Lower leg skin (tissue), 3 donors: ENCODE measurements at regions not wholly inside any gene's neighbourhood (a gene's known extent, or its start where the extent isn't known, plus 50 kb on each side); places are given as distances from the start of the nearest gene placed in this dataset.

Experiments used
- CTCF ChIP-seq, 3 donors: fragments of 450-650 bp; IDR thresholded peaks; one replicate each; pipeline ENCODE4 v1.5.1; 2016; ENCODE audit warnings: antibody characterized with exemption in 3 of 3, mild to moderate bottlenecking in 3 of 3, moderate library complexity in 2 of 3
- POLR2A ChIP-seq, 2 donors: fragments of 450-650 bp; IDR thresholded peaks; one replicate each; pipeline ENCODE4 v1.6.1; 2016 to 2017; ENCODE audit warnings: antibody characterized with exemption in 2 of 2, mild to moderate bottlenecking in 1 of 2, moderate library complexity in 1 of 2

- no peak for TF ChIP-seq CTCF (IDR thresholded peaks at IDR 0.05)
- TF ChIP-seq POLR2A (IDR thresholded peaks at IDR 0.05), result no peak
Measured at GRCh38 chr1:201739080-201739479, 89.9 kb upstream of the IPO9 start.
